NCI-H510A treated with DMSO at 0.1 percent for 48 hours (cell line): ENCODE measurements at regions not wholly inside any gene's neighbourhood (a gene's known extent, or its start where the extent isn't known, plus 50 kb on each side); places are given as distances from the start of the nearest gene placed in this dataset.
"Not testable (repeated sequence)": the region's sequence is repeated elsewhere in the genome, so short reads cannot be mapped to it uniquely, and the experiment has no call there.

Experiments
- DNase-seq: peaks from one replicate; lab custom pipeline; 2025; lab: John Stamatoyannopoulos, UW

DNA sequence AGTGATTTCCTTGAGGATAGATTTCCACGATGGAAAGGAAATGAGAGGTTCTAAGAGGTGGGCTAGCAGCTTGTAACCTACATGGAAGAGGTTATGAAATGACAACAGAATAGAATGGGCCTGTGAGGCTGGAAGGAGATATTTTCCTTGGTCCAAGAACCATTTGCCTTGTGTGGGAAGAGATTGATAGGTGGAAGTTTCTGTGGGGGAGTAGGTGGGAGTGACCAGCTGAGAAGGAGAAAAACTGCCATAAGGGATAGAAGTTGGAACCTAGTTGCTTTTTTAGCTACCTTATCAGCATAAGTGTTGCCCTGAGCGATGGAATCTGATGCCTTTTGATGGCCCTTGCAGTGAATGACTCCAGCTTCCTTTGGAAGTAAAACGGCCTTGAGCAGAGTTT lies 60.4 kb upstream of the NAA35 start:
- not testable (repeated sequence) for DNase-seq

DNA sequence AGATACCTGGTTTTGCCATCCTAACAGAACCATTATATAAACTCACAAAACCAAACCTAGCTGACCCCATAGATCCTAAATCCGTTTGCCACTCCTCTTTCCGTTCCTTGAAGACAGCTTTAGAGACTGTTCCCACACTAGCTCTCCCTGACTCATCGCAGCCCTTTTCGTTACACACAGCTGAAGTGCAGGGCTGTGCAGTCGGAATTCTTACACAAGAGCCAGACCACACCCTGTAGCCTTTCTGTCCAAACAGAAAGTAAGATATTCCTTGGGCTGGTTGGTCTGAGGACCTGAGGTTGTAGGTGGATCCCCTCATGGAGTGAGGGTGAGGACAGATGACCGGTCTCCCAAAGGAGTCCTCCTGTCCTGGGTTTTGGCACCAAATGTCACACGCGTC lies 56.7 kb upstream of the NAA35 start:
- DNase-seq, result no peak

DNA sequence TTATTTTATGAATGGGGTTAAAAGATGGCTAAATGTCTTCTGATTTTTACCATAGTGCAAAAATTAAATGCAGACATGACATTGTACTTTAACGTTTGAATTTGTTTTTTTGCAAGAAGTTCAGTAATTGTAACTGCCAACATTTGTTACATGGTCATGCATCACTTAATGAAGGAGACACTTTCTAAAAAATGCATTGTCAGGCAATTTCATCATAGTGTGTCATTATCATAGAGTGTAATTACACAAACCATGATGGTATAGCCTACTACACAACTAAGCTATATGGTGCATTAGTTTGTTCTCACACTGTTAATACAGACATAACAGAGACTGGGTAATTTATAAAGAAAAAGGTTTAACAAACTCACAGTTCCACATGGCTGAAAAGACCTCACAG lies 50.0 kb upstream of the NAA35 start:
- DNase-seq, result no peak
